ENCODE measurements at regions not wholly inside any gene's neighbourhood (a gene's known extent, or its start where the extent isn't known, plus 50 kb on each side); places are given as distances from the start of the nearest gene placed in this dataset.

GRCh38 chr14:22448905-22449599 lies 140.0 kb downstream of the DAD1 start:
- DNase-seq: no peak

- DNase-seq: no peak
Observed at GRCh38 chr14:22448035-22448904, 140.8 kb downstream of the DAD1 start.

- no peak for DNase-seq
Observed at GRCh38 chr14:22438742-22439141, 150.3 kb downstream of the DAD1 start.

GRCh38 chr14:22434901-22435550 lies 154.0 kb downstream of the DAD1 start:
- no peak for DNase-seq

GRCh38 chr14:22434030-22434429 lies 155.0 kb downstream of the DAD1 start:
- DNase-seq: no peak

GRCh38 chr14:22433069-22433468 lies 156.0 kb downstream of the DAD1 start:
- DNase-seq: no peak

GRCh38 chr14:22432348-22432976 lies 156.6 kb downstream of the DAD1 start:
- DNase-seq: no peak

- DNase-seq: no peak
Observed at GRCh38 chr14:22429546-22430294, 159.3 kb downstream of the DAD1 start.

- no peak for DNase-seq
Observed at GRCh38 chr14:22428700-22429291, 160.2 kb downstream of the DAD1 start.

GRCh38 chr14:22427771-22428231 lies 161.2 kb downstream of the DAD1 start:
- DNase-seq: no peak

- no peak for DNase-seq
Observed at GRCh38 chr14:22426711-22427110, 162.3 kb downstream of the DAD1 start.

GRCh38 chr14:22423958-22424357 lies 165.1 kb downstream of the DAD1 start:
- DNase-seq: no peak

- DNase-seq: no peak
Observed at GRCh38 chr14:22422238-22422637, 166.8 kb downstream of the DAD1 start.

- no peak for DNase-seq
Observed at GRCh38 chr14:22420598-22421186, 168.3 kb downstream of the DAD1 start.

GRCh38 chr14:22419620-22420019 lies 169.4 kb downstream of the DAD1 start:
- DNase-seq: no peak

GRCh38 chr14:22418631-22419030 lies 170.4 kb downstream of the DAD1 start:
- no peak for DNase-seq

- no peak for DNase-seq
Observed at GRCh38 chr14:22417914-22418313, 171.1 kb downstream of the DAD1 start.

GRCh38 chr14:22416193-22416592 lies 172.8 kb downstream of the DAD1 start:
- no peak for DNase-seq

- DNase-seq: no peak
Observed at GRCh38 chr14:22415605-22415959, 173.4 kb downstream of the DAD1 start.

GRCh38 chr14:22414876-22415604 lies 174.0 kb downstream of the DAD1 start:
- DNase-seq: no peak

GRCh38 chr14:22412926-22413411 lies 176.1 kb downstream of the DAD1 start:
- no peak for DNase-seq

Data from 8988T (cell line).